Uterus (tissue), 2 donors: ENCODE measurements at regions not wholly inside any gene's neighbourhood (a gene's known extent, or its start where the extent isn't known, plus 50 kb on each side); places are given as distances from the start of the nearest gene placed in this dataset.

Experiments
- POLR2A ChIP-seq, 2 donors: fragments of 450-650 bp; IDR thresholded peaks; one replicate each; pipeline ENCODE4 v1.6.1; 2016; ENCODE audit warnings: antibody characterized with exemption in 2 of 2, mild to moderate bottlenecking in 1 of 2, moderate library complexity in 1 of 2
- TF ChIP-seq, protein P1 (sequence below), 4 experiments: fragments of 200-600 bp in 2 of 4; fragments of 450-650 bp in 2 of 4; sonication (generic) in 2 of 4; IDR thresholded peaks; one replicate each; pipeline ENCODE4 v1.5.1; 2016 to 2019; ENCODE audit warnings: antibody characterized with exemption in 4 of 4, mild to moderate bottlenecking in 2 of 4, moderate library complexity in 1 of 4

DNA sequence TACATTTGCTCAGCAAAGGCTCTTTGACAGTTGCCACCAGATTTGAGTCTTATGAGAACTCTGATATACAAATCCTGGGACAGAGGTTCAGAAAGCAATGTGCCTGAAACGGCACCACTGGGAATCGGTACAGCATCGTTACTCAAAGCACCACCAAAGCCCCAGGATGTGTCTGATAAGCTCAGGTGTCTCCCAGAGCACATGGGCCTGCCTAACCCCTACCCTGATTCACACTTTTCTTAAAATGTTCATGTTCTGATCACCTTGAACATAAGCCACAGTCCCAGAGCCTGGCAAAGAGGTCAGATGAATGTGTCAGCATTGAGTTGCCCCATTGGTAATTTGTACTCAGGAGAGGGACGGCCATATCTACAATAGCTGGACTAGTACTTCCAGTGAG, 545.8 kb upstream of the AUTS2 start:
- TF ChIP-seq, protein P1, sequence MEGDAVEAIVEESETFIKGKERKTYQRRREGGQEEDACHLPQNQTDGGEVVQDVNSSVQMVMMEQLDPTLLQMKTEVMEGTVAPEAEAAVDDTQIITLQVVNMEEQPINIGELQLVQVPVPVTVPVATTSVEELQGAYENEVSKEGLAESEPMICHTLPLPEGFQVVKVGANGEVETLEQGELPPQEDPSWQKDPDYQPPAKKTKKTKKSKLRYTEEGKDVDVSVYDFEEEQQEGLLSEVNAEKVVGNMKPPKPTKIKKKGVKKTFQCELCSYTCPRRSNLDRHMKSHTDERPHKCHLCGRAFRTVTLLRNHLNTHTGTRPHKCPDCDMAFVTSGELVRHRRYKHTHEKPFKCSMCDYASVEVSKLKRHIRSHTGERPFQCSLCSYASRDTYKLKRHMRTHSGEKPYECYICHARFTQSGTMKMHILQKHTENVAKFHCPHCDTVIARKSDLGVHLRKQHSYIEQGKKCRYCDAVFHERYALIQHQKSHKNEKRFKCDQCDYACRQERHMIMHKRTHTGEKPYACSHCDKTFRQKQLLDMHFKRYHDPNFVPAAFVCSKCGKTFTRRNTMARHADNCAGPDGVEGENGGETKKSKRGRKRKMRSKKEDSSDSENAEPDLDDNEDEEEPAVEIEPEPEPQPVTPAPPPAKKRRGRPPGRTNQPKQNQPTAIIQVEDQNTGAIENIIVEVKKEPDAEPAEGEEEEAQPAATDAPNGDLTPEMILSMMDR (IDR thresholded peaks at IDR 0.05) = no peak
- TF ChIP-seq POLR2A (IDR thresholded peaks at IDR 0.05) = no peak
